ENCODE measurements at regions not wholly inside any gene's neighbourhood (a gene's known extent, or its start where the extent isn't known, plus 50 kb on each side); places are given as distances from the start of the nearest gene placed in this dataset.

GRCh38 chr2:177118636-177119035 is 94.0 kb upstream of the HNRNPA3 start (continued):
- TF ChIP-seq MEIS1 (CRISPR knock-in tag; IDR thresholded peaks at IDR 0.05; ENCODE audit: borderline replicate concordance) (no peak), ZNF366 (tag by site-specific recombination; conservative IDR thresholded peaks at IDR 0.05) (no peak), ZNF350 (tag by site-specific recombination; IDR thresholded peaks at IDR 0.05) (no peak), HOXD13 (CRISPR knock-in tag; IDR thresholded peaks at IDR 0.05; ENCODE audit: borderline replicate concordance) (no peak), ZNF792 (tag by site-specific recombination; IDR thresholded peaks at IDR 0.05) (no peak)

GRCh38 chr2:177119099-177119498 is 93.5 kb upstream of the HNRNPA3 start:
- POLR2A ChIA-PET = no interaction called here
- Histone ChIP-seq H3K4me1 (ENCODE audit: control insufficient read depth, insufficient read depth, low read length) (no peaks in the 10 kb centered on the region), H3K4me3 (ENCODE audit: low read depth, low read length) (no peak overlapping the region), H3K27ac (ENCODE audit: extremely low read depth, low read depth, low read length) (no peak overlapping the region), H3K9me3 (ENCODE audit: control insufficient read depth, insufficient read depth, low read depth, low read length) (no peaks in the 10 kb centered on the region), H3K36me3 (ENCODE audit: control insufficient read depth in 2 of 2, insufficient read depth in 1 of 2, low read length in 2 of 2) (no peaks in the 10 kb centered on the region)
- TF ChIP-seq SP3 (tag by site-specific recombination; IDR thresholded peaks at IDR 0.05) = no peak
- TF ChIP-seq, protein P1, sequence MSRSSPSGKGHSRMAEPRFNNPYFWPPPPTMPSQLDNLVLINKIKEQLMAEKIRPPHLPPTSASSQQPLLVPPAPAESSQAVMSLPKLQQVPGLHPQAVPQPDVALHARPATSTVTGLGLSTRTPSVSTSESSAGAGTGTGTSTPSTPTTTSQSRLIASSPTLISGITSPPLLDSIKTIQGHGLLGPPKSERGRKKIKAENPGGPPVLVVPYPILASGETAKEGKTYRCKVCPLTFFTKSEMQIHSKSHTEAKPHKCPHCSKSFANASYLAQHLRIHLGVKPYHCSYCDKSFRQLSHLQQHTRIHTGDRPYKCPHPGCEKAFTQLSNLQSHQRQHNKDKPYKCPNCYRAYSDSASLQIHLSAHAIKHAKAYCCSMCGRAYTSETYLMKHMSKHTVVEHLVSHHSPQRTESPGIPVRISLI (tag by site-specific recombination; IDR thresholded peaks at IDR 0.05) = no peak
- no peak for TF ChIP-seq ZNF394 (tag by site-specific recombination; IDR thresholded peaks at IDR 0.05; ENCODE audit: borderline replicate concordance)
- no peak for TF ChIP-seq ZSCAN30 (tag by site-specific recombination; IDR thresholded peaks at IDR 0.05)
- no peak for TF ChIP-seq ZNF660 (tag by site-specific recombination; IDR thresholded peaks at IDR 0.05)
- TF ChIP-seq ZNF121 (tag by site-specific recombination; IDR thresholded peaks at IDR 0.05) = 0 out of 2 replicates have a peak, but pooled peaks have one; percentile 55
- TF ChIP-seq ZNF776 (tag by site-specific recombination; IDR thresholded peaks at IDR 0.05; ENCODE audit: borderline replicate concordance) = no peak
- CTCF ChIA-PET = no interaction called here

- CTCF ChIA-PET = no interaction called here
- Histone ChIP-seq H3K36me3 (ENCODE audit: control insufficient read depth in 2 of 2, insufficient read depth in 1 of 2, low read length in 2 of 2) (no peaks in the 10 kb centered on the region), H3K9me3 (ENCODE audit: control insufficient read depth, insufficient read depth, low read depth, low read length) (no peaks in the 10 kb centered on the region), H3K4me3 (ENCODE audit: low read depth, low read length) (no peak overlapping the region), H3K4me1 (ENCODE audit: control insufficient read depth, insufficient read depth, low read length) (no peaks in the 10 kb centered on the region), H3K27ac (ENCODE audit: extremely low read depth, low read depth, low read length) (no peak overlapping the region)
- TF ChIP-seq ZFHX2 (tag by site-specific recombination; conservative IDR thresholded peaks at IDR 0.05) = no peak
- no peak for TF ChIP-seq ZIC2 (tag by site-specific recombination; IDR thresholded peaks at IDR 0.05)
- no peak for TF ChIP-seq SALL2 (tag by site-specific recombination; IDR thresholded peaks at IDR 0.05; ENCODE audit: borderline replicate concordance)
- no peak for TF ChIP-seq ZNF510 (tag by site-specific recombination; IDR thresholded peaks at IDR 0.05; ENCODE audit: insufficient replicate concordance)
- TF ChIP-seq GLI4 (tag by site-specific recombination; IDR thresholded peaks at IDR 0.05) = no peak
- TF ChIP-seq ZNF768 (tag by site-specific recombination; IDR thresholded peaks at IDR 0.05) = no peak
- TF ChIP-seq, protein P2, sequence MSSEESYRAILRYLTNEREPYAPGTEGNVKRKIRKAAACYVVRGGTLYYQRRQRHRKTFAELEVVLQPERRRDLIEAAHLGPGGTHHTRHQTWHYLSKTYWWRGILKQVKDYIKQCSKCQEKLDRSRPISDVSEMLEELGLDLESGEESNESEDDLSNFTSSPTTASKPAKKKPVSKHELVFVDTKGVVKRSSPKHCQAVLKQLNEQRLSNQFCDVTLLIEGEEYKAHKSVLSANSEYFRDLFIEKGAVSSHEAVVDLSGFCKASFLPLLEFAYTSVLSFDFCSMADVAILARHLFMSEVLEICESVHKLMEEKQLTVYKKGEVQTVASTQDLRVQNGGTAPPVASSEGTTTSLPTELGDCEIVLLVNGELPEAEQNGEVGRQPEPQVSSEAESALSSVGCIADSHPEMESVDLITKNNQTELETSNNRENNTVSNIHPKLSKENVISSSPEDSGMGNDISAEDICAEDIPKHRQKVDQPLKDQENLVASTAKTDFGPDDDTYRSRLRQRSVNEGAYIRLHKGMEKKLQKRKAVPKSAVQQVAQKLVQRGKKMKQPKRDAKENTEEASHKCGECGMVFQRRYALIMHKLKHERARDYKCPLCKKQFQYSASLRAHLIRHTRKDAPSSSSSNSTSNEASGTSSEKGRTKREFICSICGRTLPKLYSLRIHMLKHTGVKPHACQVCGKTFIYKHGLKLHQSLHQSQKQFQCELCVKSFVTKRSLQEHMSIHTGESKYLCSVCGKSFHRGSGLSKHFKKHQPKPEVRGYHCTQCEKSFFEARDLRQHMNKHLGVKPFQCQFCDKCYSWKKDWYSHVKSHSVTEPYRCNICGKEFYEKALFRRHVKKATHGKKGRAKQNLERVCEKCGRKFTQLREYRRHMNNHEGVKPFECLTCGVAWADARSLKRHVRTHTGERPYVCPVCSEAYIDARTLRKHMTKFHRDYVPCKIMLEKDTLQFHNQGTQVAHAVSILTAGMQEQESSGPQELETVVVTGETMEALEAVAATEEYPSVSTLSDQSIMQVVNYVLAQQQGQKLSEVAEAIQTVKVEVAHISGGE (tag by site-specific recombination; conservative IDR thresholded peaks at IDR 0.05; ENCODE audit: low read depth) = no peak
- TF ChIP-seq ZBTB6 (tag by site-specific recombination; IDR thresholded peaks at IDR 0.05) = no peak
- TF ChIP-seq ZNF146 (tag by site-specific recombination; IDR thresholded peaks at IDR 0.05) = no peak
- no peak for TF ChIP-seq SP7 (tag by site-specific recombination; IDR thresholded peaks at IDR 0.05)
- no peak for TF ChIP-seq ZBTB21 (tag by site-specific recombination; IDR thresholded peaks at IDR 0.05)
- TF ChIP-seq KLF17 (tag by site-specific recombination; IDR thresholded peaks at IDR 0.05) = no peak
- TF ChIP-seq ZNF621 (tag by site-specific recombination; IDR thresholded peaks at IDR 0.05) = no peak
- POLR2A ChIA-PET = no interaction called here
These were observed 89.5 kb upstream of the HNRNPA3 start for GRCh38 chr2:177123048-177123447.
